GM18505 (cell line): ENCODE measurements at regions not wholly inside any gene's neighbourhood (a gene's known extent, or its start where the extent isn't known, plus 50 kb on each side); places are given as distances from the start of the nearest gene placed in this dataset.

Experiments
- ATAC-seq: cut with Tn5 transposase; IDR thresholded peaks from one replicate; pipeline ENCODE4 v1.9.1; 2021; ENCODE audit not compliant: unreplicated experiment
- POLR2A ChIP-seq: IDR thresholded peaks from 4 replicates; pipeline ENCODE4 v1.6.1; 2011; ENCODE audit warnings: borderline replicate concordance; ENCODE audit not compliant: insufficient read depth, insufficient read length; ENCODE audit errors: extremely low read depth

DNA sequence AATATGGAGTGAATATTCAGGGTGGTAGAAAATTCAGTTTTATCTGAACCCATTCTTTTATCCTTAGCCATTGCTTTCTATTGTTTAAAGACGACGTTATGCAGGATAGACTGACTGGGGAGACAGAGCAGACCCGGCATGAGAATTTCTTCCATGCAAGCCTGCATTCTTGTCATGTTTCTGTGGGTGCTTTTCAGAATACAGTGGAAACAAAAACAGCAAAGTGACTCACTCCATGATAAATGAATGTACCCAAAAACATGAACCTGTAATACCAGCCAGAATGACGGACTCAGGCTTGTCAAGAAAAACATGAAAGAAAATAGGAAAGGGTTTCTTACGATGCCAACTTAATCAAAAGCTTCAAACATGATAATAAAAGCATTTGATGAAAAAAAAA lies 924.0 kb downstream of the EFNB2 start:
- no peak for ATAC-seq
- TF ChIP-seq POLR2A, result no peak

DNA sequence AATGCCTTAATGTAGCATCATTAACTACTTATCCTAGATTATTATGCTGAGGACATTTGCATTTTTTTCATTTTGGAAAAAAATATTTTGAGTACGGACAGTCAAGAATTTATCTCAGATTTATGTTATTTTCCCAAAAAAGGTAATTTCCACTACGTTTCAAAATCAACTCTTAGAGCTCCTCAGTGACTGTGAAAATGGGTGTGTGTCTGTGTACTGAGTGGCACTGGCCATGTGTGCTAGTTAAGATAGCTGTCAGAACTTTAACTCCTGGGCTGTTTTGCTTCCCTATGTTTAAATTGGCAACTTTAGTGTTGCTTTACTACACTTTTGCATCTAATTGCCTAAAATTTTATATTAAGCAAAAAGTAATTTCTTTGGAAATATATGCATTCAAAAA lies 927.4 kb downstream of the EFNB2 start:
- TF ChIP-seq POLR2A, result no peak
- ATAC-seq, result no peak

DNA sequence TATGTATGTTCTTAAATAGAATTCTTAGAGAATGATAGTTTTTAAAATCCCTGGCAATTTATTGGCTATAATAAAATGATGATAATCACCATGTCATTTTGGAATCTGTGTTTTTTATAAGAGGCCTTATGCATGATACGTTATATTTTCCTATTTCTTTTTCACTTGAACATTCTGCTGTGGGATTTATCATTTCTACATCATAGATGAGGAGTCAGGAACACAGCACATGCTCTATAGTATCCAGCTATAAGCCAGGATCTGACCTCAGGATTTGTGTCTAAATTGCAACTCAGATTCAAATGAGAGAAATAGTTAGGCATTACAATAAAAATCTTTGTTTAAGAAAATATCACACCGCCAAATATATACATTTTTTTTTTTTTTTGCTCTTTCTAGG lies 928.0 kb downstream of the EFNB2 start:
- no peak for ATAC-seq
- no peak for TF ChIP-seq POLR2A

DNA sequence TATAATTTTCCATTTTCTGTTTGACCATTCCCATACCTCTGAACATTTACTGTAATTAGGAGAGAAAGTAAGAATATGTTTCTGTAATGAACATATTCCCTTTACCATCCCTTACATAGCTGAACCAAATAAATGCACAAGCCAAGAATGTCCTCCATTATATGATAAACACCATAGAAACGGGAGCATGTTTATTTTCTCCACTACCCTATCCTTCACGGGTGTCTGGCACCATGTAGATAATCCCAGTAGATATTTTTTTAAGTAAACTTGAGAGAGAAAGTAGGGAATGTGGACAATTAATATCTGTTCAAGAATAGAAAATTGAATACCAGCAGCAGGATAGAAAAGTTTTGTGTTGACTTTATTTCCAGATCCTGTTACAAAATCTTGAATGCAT lies 928.4 kb downstream of the EFNB2 start:
- no peak for TF ChIP-seq POLR2A
- no peak for ATAC-seq

DNA sequence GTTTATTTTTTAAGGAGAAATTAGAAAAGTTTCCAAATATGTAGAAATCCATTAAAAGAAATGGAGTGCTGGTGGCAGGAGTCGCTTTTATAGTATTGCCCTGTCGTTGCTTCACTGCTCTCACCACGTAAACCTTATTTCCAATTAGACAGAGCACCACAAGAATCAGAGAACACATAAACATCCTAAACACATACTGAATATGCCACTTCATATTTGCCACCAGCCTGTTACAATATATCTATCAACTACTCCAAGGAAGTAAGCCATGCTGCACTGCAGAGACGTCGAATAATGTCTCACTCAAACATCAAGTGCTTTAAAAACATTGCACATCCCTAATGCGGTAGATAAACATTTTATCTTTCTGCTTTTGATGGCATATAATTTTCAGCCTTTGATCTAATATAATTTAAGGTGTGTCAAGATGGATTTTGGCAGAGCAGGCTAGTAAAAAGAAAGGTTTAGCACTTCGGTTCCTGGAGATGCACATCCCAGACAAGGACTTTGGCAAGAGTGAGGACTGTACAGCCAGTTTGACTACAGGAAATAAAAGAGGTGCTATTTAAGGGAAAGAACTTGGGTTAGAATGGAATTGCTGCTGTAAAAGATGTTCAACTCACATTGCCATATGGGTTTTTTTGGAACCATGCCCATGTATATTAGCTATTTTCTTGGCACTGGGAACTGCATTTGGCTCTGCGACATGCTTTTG lies 932.3 kb downstream of the EFNB2 start:
- no peak for TF ChIP-seq POLR2A
- ATAC-seq, result no peak

DNA sequence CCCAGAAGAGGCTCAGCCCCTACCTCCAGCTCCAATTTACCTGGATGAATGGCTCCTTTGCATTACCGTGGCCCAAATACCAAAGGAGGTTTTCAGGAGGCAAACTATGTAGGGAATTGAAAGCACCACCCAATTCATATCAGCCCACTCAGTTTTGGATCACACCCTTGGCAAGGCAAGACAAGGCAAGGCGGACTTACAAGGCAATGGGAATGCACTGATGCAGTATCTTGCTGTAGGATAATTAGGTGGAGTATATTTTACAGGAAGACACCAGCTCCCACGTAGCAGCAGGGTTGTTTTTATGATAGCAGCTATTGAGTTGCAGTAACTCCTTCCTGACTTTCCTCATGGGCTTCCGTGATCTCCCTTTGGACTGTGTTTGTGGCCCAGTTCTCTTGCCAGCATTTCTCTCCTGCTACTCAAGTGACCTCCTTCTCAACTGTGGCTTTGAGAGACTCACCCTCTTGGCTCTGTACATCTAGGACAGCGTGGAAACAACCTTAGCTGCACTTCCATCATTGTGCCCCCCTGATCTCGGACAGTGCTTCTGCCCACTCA lies 935.9 kb downstream of the EFNB2 start:
- ATAC-seq, result no peak

DNA sequence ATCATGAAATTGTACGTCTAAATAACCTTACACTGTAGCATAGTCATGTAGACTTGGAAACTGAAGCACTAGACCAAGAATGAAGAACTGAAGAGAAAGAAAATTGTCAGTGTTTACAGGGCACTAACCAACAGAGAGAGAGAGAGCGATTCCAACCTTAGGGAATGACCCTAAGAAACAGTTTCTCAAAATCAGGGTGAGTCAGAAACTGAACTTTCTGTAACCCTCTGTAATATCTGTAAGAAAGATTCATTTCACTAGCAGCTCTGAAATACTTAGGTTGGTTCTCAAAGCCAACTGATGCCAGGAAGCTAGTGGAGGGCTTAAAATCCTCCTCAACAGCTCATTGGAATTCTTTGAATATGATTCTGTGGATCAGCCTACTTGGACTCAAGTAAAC lies 936.9 kb downstream of the EFNB2 start:
- no peak for ATAC-seq
- no peak for TF ChIP-seq POLR2A

More for the DNA sequence above, 935.9 kb downstream of the EFNB2 start:
- TF ChIP-seq POLR2A, result no peak

DNA sequence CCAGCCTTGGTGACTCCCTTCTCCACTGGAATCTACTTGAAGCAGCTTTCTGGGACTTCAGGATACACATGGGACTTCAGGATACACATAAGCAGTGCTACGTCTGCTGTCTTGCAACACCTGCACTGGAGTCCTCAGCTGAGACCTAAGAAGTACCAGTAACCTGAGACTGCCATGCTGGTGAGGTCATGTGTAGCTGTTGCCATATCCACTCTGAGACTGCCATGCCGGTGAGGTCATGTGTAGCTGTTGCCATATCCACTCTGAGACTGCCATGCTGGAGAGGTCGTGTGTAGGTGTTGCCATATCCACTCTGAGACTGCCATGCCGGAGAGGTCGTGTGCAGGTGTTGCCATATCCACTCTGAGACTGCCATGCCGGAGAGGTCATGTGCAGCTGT lies 937.9 kb downstream of the EFNB2 start:
- ATAC-seq, result no peak
- TF ChIP-seq POLR2A, result no peak

DNA sequence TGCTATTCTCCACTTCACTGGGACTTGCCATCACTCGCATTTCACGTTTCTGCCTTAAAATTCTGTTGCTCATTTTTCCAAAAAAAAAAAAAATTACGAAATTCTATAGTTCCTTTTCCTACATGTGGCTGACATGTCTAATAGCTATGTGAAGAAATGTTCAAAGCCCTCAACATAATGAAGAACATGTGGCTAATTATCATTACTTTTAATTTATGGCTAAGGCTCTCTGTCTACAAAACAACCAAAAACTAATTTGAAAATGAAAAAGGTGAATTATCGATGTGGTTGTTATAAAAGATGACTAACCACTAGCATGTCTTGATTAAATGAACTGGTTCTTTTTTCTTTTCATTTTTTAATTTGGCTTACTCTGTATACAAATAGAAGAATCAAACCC lies 940.0 kb downstream of the EFNB2 start:
- no peak for ATAC-seq
- no peak for TF ChIP-seq POLR2A

DNA sequence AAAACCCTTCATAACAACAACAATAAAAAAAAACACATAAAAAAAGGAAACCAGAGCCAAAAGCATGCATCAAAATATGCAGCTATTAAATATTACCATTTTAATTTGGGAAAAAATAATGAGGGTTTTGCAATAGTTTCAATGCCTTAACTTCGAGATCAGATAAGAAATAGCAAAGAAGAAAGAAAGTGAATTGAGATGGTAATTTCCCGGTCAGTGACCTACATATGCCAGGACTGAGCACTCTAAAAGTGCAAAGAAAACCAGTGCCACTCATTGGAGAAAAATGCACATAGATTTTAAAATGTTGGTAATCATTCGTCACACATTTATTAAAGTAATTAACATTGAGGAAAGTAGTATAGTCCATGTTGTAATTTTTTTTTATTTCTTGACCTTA lies 944.2 kb downstream of the EFNB2 start:
- TF ChIP-seq POLR2A, result no peak
- ATAC-seq, result no peak

DNA sequence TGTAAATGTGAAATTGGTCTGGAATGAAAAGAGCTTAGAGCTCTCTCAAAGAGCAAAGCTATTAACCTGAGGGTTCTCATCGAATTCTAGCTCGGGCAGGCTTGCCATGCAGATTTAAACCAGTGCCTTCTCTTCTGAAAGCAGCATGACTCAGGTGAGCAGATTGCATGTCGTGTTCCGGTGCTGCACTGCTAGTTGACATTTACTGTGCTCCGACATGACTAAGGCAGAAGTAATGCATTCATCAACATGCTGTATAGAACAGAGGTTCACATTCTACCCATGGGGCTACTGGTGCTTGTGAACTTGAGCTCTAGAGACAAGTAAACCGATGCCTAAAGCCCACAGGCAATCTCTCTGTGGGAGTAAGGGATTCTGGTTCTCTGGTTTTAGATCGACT lies 947.7 kb downstream of the EFNB2 start:
- no peak for ATAC-seq
- TF ChIP-seq POLR2A, result no peak

DNA sequence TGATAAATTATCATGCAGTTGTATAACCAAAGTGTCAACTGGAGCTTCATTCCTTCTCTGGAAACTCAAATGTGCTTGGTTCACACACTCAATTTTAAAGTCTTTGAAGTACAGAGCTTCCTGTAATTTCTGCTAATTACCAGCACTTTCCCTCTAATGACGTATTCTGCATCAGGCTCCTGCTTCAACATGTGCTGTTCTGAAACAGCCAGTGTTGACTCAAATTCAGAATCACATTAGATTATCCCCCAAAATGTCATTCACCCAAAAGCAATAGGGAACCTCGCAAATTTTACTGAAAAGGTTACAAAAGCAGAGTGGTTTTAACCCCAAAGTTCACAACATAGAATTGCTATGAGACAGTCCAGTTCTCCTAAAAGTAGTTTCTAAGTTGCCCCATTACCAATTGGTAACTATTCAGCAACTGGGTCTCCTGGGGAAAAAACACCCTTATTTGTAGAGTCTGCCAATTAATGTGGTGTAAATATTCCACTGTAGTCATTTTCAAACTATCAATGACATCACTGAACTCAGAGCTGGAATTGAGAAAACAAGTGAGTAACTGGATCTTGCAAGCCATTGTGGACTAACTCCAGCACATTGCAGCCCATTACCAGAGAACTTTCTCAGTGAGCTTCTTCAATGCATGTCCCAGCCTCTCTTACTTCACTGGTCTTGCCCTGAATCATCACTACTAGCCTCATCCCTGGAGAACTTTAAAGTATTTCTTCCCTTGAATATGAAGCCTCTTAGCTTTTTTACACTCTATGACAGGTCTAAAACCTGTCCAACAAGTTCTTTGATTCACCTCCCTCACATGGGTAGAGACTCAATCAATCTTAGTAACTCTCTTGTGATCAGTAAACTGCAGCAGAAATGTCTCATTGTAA lies 955.4 kb downstream of the EFNB2 start:
- no peak for TF ChIP-seq POLR2A

DNA sequence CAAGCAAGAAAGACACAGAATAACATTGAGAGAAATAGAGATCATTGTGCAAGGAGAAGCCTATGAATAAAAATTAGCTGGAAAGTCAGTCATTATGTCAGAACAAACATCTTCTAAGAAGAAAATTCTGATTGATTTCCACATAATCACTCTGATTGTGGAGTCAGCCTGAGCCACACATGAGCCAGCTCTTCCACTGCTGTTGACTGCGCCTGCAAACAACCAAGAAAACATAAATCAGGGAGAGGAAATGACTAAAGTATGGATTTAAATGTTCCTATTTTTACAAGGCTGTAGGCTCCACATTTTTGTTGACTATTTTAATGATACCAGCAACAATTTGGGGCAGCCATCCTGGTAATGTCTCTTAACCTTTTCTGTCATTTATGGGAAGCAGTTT lies 962.3 kb downstream of the EFNB2 start:
- no peak for ATAC-seq

More for the DNA sequence above, 955.4 kb downstream of the EFNB2 start:
- no peak for ATAC-seq

DNA sequence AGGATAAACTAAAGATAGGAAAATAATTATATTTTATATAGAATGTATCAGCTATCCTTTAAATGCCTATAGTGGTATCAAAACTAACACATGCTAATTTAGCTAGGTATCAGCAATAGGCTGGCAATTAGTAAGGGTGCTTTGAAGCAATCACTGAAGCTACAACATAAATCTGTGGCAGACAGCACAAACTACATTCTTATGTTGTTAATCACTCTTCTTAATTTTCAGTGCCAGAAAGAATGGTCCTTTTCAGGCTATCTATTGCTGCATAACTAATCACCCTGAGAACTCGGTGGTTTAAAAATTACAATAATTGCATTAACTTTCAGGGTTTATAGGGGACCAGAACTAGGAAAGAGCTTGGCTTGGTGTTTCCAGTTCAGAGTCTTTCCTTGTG lies 963.1 kb downstream of the EFNB2 start:
- ATAC-seq, result no peak

More for the DNA sequence above, 962.3 kb downstream of the EFNB2 start:
- TF ChIP-seq POLR2A, result no peak

More for the DNA sequence above, 963.1 kb downstream of the EFNB2 start:
- TF ChIP-seq POLR2A, result no peak
